MCF 10A (cell line): ENCODE measurements at regions not wholly inside any gene's neighbourhood (a gene's known extent, or its start where the extent isn't known, plus 50 kb on each side); places are given as distances from the start of the nearest gene placed in this dataset.

Source experiments
- BruUV-seq: library from RNA; stranded (reverse); fragments of 400-500 nt; replicated peaks from 2 replicates; lab custom pipeline; 2021; lab: Mats Ljungman, UMichigan
- CTCF ChIA-PET: fragments of 300-600 bp; sonication (Branson Sonifier 250); formaldehyde crosslinking; extraction: SDS; loops from one replicate; lab custom pipeline; 2021; ENCODE audit warnings: antibody characterized with exemption, inconsistent platforms; lab: Yijun Ruan, JAX
- POLR2A ChIA-PET: fragments of 300-600, 350-650 bp; sonication (Branson Sonifier 250); formaldehyde crosslinking; extraction: SDS; loops from one replicate; lab custom pipeline; 2020; ENCODE audit warnings: antibody characterized with exemption, inconsistent platforms; lab: Yijun Ruan, JAX
- DNase-seq: peaks from one replicate; pipeline ENCODE4 v3.0.0-alpha.2; 2018; ENCODE audit not compliant: unreplicated experiment
- H3K27ac Mint-ChIP-seq: one replicate; pipeline ENCODE4 v1.8.0; 2022; ENCODE audit warnings: mild to moderate bottlenecking, low read depth, mixed read lengths; ENCODE audit not compliant: unreplicated experiment
- H3K27me3 Mint-ChIP-seq: one replicate; pipeline ENCODE4 v1.8.0; 2022; ENCODE audit warnings: mixed read lengths; ENCODE audit not compliant: insufficient read depth, unreplicated experiment
- H3K36me3 Mint-ChIP-seq: one replicate; pipeline ENCODE4 v1.8.0; 2022; ENCODE audit warnings: mild to moderate bottlenecking, moderate library complexity, mixed read lengths; ENCODE audit not compliant: insufficient read depth, unreplicated experiment
- H3K4me1 Mint-ChIP-seq: one replicate; pipeline ENCODE4 v1.8.0; 2022; ENCODE audit warnings: mixed read lengths; ENCODE audit not compliant: insufficient read depth, unreplicated experiment
- H3K4me3 Mint-ChIP-seq: one replicate; pipeline ENCODE4 v1.8.0; 2022; ENCODE audit warnings: mild to moderate bottlenecking, moderate library complexity, mixed read lengths; ENCODE audit not compliant: unreplicated experiment
- H3K9me3 Mint-ChIP-seq: one replicate; pipeline ENCODE4 v1.8.0; 2022; ENCODE audit warnings: mixed read lengths; ENCODE audit not compliant: unreplicated experiment
- CTCF ChIP-seq: fragments of 200-600 bp; IDR thresholded peaks from one replicate; pipeline ENCODE4 v1.8.0; 2022; ENCODE audit warnings: antibody characterized with exemption, mild to moderate bottlenecking; ENCODE audit not compliant: unreplicated experiment
- intact Hi-C: fragments of 100-400 bp; cut with micrococcal nuclease; formaldehyde crosslinking; loops from 2 replicates; pipeline ENCODE4 v1.14.1; 2022

- CTCF ChIA-PET = no interaction called here
- H3K36me3 Mint-ChIP-seq = no peaks in the 10 kb centered on the region
- no TSS peak for BruUV-seq
Observed at GRCh38 chr9:96141128-96141474, 160.9 kb downstream of the HSD17B3 start.

DNA sequence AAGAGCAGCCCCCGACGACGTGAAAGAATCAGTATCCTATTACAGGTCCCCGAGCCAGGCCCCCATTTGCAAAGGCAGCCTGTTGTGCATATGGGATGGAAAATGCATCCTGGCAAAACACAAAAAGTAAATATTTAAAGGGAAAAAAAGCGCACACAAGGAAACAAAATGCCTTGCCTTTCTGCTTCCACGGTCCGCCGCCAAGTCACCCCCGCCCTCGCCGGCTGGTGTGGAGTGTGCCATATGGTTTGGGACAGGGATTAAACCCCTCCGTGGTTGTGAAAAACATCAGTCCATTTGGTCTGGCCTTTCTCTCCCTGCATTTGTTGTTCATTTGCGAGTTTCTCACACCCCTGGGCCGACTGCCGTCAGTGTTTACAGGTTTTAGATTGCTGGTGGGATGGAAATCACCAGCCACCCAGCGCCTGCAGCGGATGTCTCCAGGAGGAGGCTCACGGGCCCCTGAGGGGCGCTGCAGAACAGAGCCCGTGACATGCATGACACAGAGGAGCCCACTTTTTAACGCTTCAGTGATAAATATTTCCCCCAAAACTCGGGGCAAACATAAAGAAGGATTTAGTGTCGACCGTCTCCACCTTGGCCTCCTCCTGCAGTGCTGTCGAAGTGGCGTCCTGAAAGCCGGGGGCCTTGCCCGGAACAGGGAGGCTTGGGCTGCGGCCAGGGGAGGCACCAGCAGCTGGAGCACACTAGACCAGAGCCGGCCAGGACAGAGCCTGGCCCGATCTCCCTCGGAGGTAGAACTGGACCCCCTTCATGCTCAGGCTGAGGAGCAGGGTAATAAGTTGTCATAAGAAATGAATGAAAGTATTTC is 161.5 kb downstream of the HSD17B3 start:
- peaks cover 21% of the 10 kb centered on the region for H3K4me1 Mint-ChIP-seq
- no peak for TF ChIP-seq CTCF
- ChIA-PET POLR2A (no interaction called here), CTCF (no interaction called here)
- no peak overlapping the region for H3K27ac Mint-ChIP-seq
- H3K9me3 Mint-ChIP-seq = no peaks in the 10 kb centered on the region
- H3K27me3 Mint-ChIP-seq = no peaks in the 10 kb centered on the region
- no peaks in the 10 kb centered on the region for H3K36me3 Mint-ChIP-seq
- H3K4me3 Mint-ChIP-seq = no peak overlapping the region
- DNase-seq = no peak
- intact Hi-C loops = no loop called here
- no TSS peak for BruUV-seq

More at GRCh38 chr9:96141128-96141474, 160.9 kb downstream of the HSD17B3 start:
- TF ChIP-seq CTCF = no peak
- Mint-ChIP-seq H3K4me1 (peaks cover 16% of the 10 kb centered on the region), H3K4me3 (no peak overlapping the region), H3K27ac (no peak overlapping the region), H3K27me3 (peaks cover 1% of the 10 kb centered on the region), H3K9me3 (peaks cover under 1% of the 10 kb centered on the region)
- no peak for DNase-seq
- POLR2A ChIA-PET = no interaction called here
- intact Hi-C loops = no loop called here

DNA sequence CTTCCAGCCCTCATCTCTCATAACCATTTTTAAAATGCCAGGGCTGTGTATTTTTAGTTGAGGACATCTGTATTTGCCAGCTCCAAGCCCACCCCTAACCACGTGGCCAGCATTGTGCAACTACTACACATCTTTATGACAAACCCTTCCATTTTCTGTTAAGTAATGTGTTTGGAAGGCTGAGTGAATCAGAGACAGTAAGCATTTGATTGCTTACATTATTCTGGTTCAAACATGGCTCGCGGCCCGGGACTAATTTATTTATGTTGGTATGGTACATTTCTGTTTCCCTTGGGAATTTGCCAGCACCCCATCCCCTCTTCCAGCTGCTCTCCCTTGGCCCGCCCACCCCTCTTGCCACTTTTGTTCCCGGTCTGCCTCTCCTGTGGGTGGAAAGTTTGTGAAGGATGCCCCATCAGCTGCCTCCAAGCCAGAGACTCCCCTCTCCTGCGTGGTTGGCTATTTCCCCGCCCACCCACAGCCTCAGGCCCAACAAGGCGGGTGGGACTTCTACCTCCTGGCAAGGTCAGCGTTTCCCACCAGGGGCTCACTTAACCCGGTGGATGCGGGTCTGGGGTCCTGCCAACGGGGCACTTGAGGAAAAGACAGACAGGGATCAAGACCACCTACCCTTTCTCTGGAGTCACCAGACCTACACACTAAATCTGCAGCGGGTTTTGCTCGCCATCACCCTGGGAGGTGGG is 162.2 kb downstream of the HSD17B3 start:
- peak; percentile 94 for DNase-seq
- no peaks in the 10 kb centered on the region for H3K9me3 Mint-ChIP-seq
- no peak for TF ChIP-seq CTCF
- POLR2A ChIA-PET = interaction anchor here (0.9 kb wide), 1 partner anchor 633 kb away, joined by 3 read pairs; no protein-coding TSS in a partner anchor
- H3K27me3 Mint-ChIP-seq = no peaks in the 10 kb centered on the region
- H3K4me3 Mint-ChIP-seq = peak overlapping the region; percentile 38
- BruUV-seq = no TSS peak
- peaks cover 22% of the 10 kb centered on the region for H3K4me1 Mint-ChIP-seq
- no peak overlapping the region for H3K27ac Mint-ChIP-seq
- no peaks in the 10 kb centered on the region for H3K36me3 Mint-ChIP-seq
- CTCF ChIA-PET = no interaction called here
- intact Hi-C loops = loop anchor here (1.0 kb wide), 1 partner anchor 59 kb away; no protein-coding TSS in a partner anchor

DNA sequence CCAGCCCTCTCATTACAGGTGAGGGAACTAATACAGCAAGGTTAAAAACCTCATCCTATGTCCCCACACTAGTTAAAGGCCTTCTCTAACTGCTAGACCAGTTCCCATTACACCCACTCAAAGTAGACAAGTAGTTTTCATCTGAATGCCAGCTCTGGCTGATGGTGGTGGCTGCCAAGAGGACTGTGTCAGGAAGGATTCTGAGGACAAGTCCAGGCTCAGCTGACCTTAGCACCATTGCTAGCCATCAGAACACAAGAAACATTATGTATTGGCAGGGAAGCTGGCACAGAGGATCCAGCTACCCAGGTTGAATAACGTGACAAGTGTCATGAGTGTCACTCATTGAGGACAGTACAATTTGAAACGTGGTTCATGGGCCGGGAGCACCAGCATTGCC is 163.4 kb downstream of the HSD17B3 start:
- Mint-ChIP-seq H3K4me3 (no peak overlapping the region), H3K9me3 (no peaks in the 10 kb centered on the region), H3K27me3 (peaks cover 4% of the 10 kb centered on the region), H3K4me1 (peaks cover 22% of the 10 kb centered on the region), H3K27ac (no peak overlapping the region), H3K36me3 (no peaks in the 10 kb centered on the region)
- BruUV-seq = no TSS peak
- DNase-seq = no peak
- ChIA-PET CTCF (no interaction called here), POLR2A (interaction anchor here (0.7 to 0.9 kb wide), 2 partner anchors 248 to 631 kb away, joined by 3 read pairs; no protein-coding TSS in a partner anchor)
- no peak for TF ChIP-seq CTCF
- intact Hi-C loops = loop anchor here (1.0 kb wide), 1 partner anchor 58 kb away; no protein-coding TSS in a partner anchor
